Thoracic aorta (tissue), 2 donors: ENCODE measurements at regions not wholly inside any gene's neighbourhood (a gene's known extent, or its start where the extent isn't known, plus 50 kb on each side); places are given as distances from the start of the nearest gene placed in this dataset.
"Not testable (repeated sequence)": the region's sequence is repeated elsewhere in the genome, so short reads cannot be mapped to it uniquely, and the experiment has no call there.

Experiments
- ATAC-seq: fragments of 150-250 bp; one replicate; pipeline ENCODE4 v1.8.0; 2017; ENCODE audit warnings: low read depth; ENCODE audit not compliant: insufficient number of reproducible peaks, low FRiP score
- DNase-seq: peaks from one replicate; pipeline ENCODE4 v3.0.0-alpha.2; 2020; ENCODE audit warnings: low spot score
- H3K27ac ChIP-seq, 2 donors: fragments of 200-600 bp; sonication (generic); 1 replicate in 1 of 2; 2 replicates in 1 of 2; pipeline ENCODE4 v1.5.1; 2016; ENCODE audit warnings: mild to moderate bottlenecking in 2 of 2, moderate library complexity in 2 of 2
- H3K27me3 ChIP-seq: fragments of 200-600 bp; sonication (generic); replicated peaks from 2 replicates; pipeline ENCODE4 v1.6.0; 2016; ENCODE audit warnings: mild to moderate bottlenecking; ENCODE audit not compliant: insufficient read depth
- H3K36me3 ChIP-seq: fragments of 200-600 bp; sonication (generic); one replicate; pipeline ENCODE4 v1.5.1; 2016
- H3K4me1 ChIP-seq, 2 donors: fragments of 200-600 bp; sonication (generic); 1 replicate in 1 of 2; 2 replicates in 1 of 2; pipeline versions ENCODE4 v1.5.1 to v1.6.0; 2016; ENCODE audit warnings: low read depth in 2 of 2, mild to moderate bottlenecking in 1 of 2; ENCODE audit not compliant: control insufficient read depth in 1 of 2
- H3K4me3 ChIP-seq: fragments of 200-600 bp; sonication (generic); 2 replicates; pipeline ENCODE4 v1.5.1; 2016; ENCODE audit warnings: mild to moderate bottlenecking
- H3K9me3 ChIP-seq: fragments of 200-600 bp; sonication (generic); 2 replicates; pipeline ENCODE4 v1.5.1; 2016
- CTCF ChIP-seq: fragments of 200-600 bp; sonication (generic); IDR thresholded peaks from one replicate; pipeline ENCODE4 v1.5.1; 2019; ENCODE audit warnings: antibody characterized with exemption

- TF ChIP-seq CTCF, result no peak
- DNase-seq, result no peak
- Histone ChIP-seq H3K27me3 (no peaks in the 10 kb centered on the region), H3K9me3 (peaks cover 2% of the 10 kb centered on the region), H3K36me3 (no peaks in the 10 kb centered on the region), H3K27ac (no peak overlapping the region), H3K4me1 (no peaks in the 10 kb centered on the region), H3K4me3 (no peak overlapping the region)
- no peak for ATAC-seq
Observed at GRCh38 chr4:66017671-66018070, 347.4 kb upstream of the EPHA5 start.

GRCh38 chr4:66016240-66016639 is 346.0 kb upstream of the EPHA5 start:
- ATAC-seq (no peak), DNase-seq (no peak)
- no peak for TF ChIP-seq CTCF
- Histone ChIP-seq H3K9me3 (peaks cover 5% of the 10 kb centered on the region), H3K27ac (no peak overlapping the region), H3K4me1 (no peaks in the 10 kb centered on the region), H3K27me3 (no peaks in the 10 kb centered on the region), H3K4me3 (no peak overlapping the region), H3K36me3 (no peaks in the 10 kb centered on the region)

GRCh38 chr4:66014146-66014765 is 344.0 kb upstream of the EPHA5 start:
- DNase-seq (no peak), ATAC-seq (no peak)
- Histone ChIP-seq H3K4me1 (no peaks in the 10 kb centered on the region), H3K4me3 (no peak overlapping the region), H3K27me3 (no peaks in the 10 kb centered on the region), H3K27ac (no peak overlapping the region), H3K36me3 (no peaks in the 10 kb centered on the region), H3K9me3 (peaks cover 7% of the 10 kb centered on the region)
- no peak for TF ChIP-seq CTCF

- TF ChIP-seq CTCF, result no peak
- Histone ChIP-seq H3K9me3 (no peaks in the 10 kb centered on the region), H3K36me3 (no peaks in the 10 kb centered on the region), H3K27me3 (no peaks in the 10 kb centered on the region), H3K4me3 (no peak overlapping the region), H3K27ac (no peak overlapping the region), H3K4me1 (no peaks in the 10 kb centered on the region)
- no peak for ATAC-seq
- DNase-seq, result no peak
Observed at GRCh38 chr4:66000510-66001117, 330.3 kb upstream of the EPHA5 start.

GRCh38 chr4:65999518-65999871 is 329.2 kb upstream of the EPHA5 start:
- ATAC-seq (no peak), DNase-seq (no peak)
- TF ChIP-seq CTCF, result no peak
- Histone ChIP-seq H3K9me3 (no peaks in the 10 kb centered on the region), H3K36me3 (no peaks in the 10 kb centered on the region), H3K27ac (no peak overlapping the region), H3K4me3 (no peak overlapping the region), H3K27me3 (no peaks in the 10 kb centered on the region), H3K4me1 (no peaks in the 10 kb centered on the region)

- H3K4me3 ChIP-seq, H3K27me3 ChIP-seq, ATAC-seq, H3K27ac ChIP-seq, H3K9me3 ChIP-seq, DNase-seq, H3K36me3 ChIP-seq, H3K4me1 ChIP-seq: not testable (repeated sequence)
Observed at GRCh38 chr4:65998807-65999517, 328.7 kb upstream of the EPHA5 start.
